Fibroblast of lung (primary cell): ENCODE measurements at regions not wholly inside any gene's neighbourhood (a gene's known extent, or its start where the extent isn't known, plus 50 kb on each side); places are given as distances from the start of the nearest gene placed in this dataset.

Experiments
- EZH2 ChIP-seq: IDR thresholded peaks from 2 replicates; pipeline ENCODE4 v1.5.1; 2012; ENCODE audit warnings: low read length, control low read depth, mild to moderate bottlenecking; ENCODE audit errors: missing control alignments
- TF ChIP-seq, protein P1 (sequence below), 2 donors: IDR thresholded peaks in 1 of 2; conservative IDR thresholded peaks in 1 of 2; 1 replicate in 1 of 2; 2 replicates in 1 of 2; pipeline ENCODE4 v1.5.1; 2011 to 2012; ENCODE audit warnings: low read length in 2 of 2, control low read depth in 1 of 2, inconsistent platforms in 1 of 2, low read depth in 1 of 2, mild to moderate bottlenecking in 1 of 2

DNA sequence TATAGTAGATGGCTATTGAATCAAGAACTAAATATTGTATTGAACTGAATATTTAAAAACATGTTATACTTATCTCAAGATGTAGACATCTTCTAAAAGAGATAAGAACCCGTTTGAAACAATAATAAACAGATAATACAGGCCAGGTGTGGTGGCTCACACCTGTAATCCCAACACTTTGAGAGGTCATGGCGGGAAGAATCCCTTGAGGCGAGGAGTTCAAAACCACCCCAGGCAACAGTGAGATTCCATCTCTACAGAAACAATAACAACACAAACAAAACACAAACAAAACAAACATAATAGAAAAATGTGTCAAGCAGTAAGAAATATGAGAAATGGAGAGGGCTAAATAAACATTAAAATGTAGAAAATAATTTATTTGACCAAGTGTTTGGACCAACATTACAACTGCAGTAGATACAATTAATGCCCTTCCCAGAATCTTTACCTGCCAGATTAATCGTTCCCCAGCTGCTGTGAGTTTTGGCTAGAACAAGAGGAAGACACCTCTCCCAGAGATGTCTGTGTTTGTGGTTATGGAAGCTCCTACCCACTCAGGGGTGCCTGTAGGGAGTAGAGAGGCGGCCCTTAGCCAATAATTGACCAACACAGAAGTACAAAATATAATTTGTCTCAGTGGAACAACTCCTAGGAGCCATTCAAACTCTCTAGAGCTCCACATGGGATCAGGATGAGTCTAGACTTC is 111.9 kb upstream of the AGTR1 start:
- TF ChIP-seq EZH2 = no peak
- TF ChIP-seq, protein P1, sequence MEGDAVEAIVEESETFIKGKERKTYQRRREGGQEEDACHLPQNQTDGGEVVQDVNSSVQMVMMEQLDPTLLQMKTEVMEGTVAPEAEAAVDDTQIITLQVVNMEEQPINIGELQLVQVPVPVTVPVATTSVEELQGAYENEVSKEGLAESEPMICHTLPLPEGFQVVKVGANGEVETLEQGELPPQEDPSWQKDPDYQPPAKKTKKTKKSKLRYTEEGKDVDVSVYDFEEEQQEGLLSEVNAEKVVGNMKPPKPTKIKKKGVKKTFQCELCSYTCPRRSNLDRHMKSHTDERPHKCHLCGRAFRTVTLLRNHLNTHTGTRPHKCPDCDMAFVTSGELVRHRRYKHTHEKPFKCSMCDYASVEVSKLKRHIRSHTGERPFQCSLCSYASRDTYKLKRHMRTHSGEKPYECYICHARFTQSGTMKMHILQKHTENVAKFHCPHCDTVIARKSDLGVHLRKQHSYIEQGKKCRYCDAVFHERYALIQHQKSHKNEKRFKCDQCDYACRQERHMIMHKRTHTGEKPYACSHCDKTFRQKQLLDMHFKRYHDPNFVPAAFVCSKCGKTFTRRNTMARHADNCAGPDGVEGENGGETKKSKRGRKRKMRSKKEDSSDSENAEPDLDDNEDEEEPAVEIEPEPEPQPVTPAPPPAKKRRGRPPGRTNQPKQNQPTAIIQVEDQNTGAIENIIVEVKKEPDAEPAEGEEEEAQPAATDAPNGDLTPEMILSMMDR (conservative IDR thresholded peaks at IDR 0.05 in 1 of 2, IDR thresholded peaks at IDR 0.05 in 1 of 2; ENCODE audit: low read depth in 1 of 2, low read length in 2 of 2) = no peak
